ENCODE measurements at regions not wholly inside any gene's neighbourhood (a gene's known extent, or its start where the extent isn't known, plus 50 kb on each side); places are given as distances from the start of the nearest gene placed in this dataset.
"Not testable (repeated sequence)": the region's sequence is repeated elsewhere in the genome, so short reads cannot be mapped to it uniquely, and the experiment has no call there.

DNA sequence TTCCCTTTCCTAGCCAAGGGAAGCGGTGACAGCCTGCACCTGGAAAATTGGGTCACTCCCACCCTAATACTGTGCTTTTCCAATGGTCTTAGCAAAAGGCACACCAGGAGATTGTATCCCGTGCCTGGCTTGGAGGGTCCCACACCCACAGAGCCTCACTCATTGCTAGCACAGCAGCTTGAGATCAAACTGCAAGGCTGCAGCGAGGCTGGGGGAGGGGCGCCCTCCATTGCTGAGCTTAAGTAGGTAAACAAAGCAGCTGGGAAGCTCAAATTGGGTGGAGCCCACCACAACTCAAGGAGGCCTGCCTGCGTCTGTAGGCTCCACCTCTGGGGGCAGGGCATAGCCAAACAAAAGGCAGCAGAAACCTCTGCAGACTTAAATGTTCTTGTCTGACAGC is 504.1 kb upstream of the ADGRL3 start:
- TF ChIP-seq, protein P1, sequence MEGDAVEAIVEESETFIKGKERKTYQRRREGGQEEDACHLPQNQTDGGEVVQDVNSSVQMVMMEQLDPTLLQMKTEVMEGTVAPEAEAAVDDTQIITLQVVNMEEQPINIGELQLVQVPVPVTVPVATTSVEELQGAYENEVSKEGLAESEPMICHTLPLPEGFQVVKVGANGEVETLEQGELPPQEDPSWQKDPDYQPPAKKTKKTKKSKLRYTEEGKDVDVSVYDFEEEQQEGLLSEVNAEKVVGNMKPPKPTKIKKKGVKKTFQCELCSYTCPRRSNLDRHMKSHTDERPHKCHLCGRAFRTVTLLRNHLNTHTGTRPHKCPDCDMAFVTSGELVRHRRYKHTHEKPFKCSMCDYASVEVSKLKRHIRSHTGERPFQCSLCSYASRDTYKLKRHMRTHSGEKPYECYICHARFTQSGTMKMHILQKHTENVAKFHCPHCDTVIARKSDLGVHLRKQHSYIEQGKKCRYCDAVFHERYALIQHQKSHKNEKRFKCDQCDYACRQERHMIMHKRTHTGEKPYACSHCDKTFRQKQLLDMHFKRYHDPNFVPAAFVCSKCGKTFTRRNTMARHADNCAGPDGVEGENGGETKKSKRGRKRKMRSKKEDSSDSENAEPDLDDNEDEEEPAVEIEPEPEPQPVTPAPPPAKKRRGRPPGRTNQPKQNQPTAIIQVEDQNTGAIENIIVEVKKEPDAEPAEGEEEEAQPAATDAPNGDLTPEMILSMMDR (IDR thresholded peaks at IDR 0.05; ENCODE audit: poor library complexity): not testable (repeated sequence)
- TF ChIP-seq EZH2 (IDR thresholded peaks at IDR 0.05; ENCODE audit: borderline replicate concordance): not testable (repeated sequence)

All from hepatocyte (in vitro differentiated cells).